ENCODE measurements at regions not wholly inside any gene's neighbourhood (a gene's known extent, or its start where the extent isn't known, plus 50 kb on each side); places are given as distances from the start of the nearest gene placed in this dataset.

DNA sequence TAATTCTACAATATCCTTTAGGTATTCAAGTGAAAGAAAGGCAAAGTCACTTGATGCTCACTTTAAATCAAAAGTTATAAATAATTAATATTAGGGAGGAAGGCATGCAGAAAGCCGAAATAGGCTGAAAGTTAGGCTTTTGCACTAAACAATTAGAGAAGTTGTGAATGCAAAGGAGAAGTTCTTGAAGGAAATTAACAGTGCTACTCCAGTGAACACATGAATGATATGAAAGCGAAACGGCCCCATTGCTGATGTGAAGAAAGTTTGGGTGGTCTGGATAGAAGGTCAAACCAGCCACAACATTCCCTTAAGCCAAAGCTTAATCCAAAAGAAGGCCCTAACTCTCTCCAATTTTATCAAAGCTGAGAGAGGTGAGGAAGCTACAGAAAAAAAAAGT lies 103.1 kb upstream of the CXCR4 start:
- POLR2A ChIA-PET = no interaction called here

DNA sequence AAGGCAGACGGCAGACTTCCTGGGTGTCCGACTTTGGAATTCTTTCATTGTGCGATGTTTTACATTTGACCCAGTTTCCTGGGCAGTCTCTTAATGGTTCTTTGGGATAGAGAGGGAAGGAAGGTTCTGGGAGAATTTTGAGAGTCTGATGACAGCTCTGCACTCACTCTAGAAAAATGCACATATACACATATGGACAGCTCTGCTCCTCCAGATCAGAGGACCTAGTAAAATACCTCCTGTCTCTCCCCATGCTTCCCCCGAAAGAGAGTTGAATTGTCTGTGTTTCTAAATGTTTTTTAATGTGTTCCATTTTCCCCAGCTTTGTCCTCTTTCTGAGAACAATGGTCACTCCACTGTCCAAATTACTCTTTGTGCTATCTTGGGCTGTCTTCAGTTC lies 102.0 kb upstream of the CXCR4 start:
- no peaks in the 10 kb centered on the region for H3K9me3 ChIP-seq (ENCODE audit: control insufficient read depth, insufficient read depth, low read depth, low read length)
- no peak for TF ChIP-seq ZBTB7A (tag by site-specific recombination; IDR thresholded peaks at IDR 0.05; ENCODE audit: low read depth)
- TF ChIP-seq, protein P1, sequence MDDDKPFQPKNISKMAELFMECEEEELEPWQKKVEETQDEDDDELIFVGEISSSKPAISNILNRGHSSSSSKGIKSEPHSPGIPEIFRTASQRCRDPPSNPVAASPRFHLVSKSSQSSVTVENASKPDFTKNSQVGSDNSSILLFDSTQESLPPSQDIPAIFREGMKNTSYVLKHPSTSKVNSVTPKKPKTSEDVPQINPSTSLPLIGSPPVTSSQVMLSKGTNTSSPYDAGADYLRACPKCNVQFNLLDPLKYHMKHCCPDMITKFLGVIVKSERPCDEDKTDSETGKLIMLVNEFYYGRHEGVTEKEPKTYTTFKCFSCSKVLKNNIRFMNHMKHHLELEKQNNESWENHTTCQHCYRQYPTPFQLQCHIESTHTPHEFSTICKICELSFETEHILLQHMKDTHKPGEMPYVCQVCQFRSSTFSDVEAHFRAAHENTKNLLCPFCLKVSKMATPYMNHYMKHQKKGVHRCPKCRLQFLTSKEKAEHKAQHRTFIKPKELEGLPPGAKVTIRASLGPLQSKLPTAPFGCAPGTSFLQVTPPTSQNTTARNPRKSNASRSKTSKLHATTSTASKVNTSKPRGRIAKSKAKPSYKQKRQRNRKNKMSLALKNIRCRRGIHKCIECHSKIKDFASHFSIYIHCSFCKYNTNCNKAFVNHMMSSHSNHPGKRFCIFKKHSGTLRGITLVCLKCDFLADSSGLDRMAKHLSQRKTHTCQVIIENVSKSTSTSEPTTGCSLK (tag by site-specific recombination; IDR thresholded peaks at IDR 0.05) = no peak
- TF ChIP-seq, protein P2, sequence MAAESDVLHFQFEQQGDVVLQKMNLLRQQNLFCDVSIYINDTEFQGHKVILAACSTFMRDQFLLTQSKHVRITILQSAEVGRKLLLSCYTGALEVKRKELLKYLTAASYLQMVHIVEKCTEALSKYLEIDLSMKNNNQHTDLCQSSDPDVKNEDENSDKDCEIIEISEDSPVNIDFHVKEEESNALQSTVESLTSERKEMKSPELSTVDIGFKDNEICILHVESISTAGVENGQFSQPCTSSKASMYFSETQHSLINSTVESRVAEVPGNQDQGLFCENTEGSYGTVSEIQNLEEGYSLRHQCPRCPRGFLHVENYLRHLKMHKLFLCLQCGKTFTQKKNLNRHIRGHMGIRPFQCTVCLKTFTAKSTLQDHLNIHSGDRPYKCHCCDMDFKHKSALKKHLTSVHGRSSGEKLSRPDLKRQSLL (tag by site-specific recombination; IDR thresholded peaks at IDR 0.05) = no peak
- TF ChIP-seq ZNF184 (tag by site-specific recombination; IDR thresholded peaks at IDR 0.05) = no peak
- no peak for TF ChIP-seq ZNF768 (tag by site-specific recombination; IDR thresholded peaks at IDR 0.05)
- TF ChIP-seq, protein P3, sequence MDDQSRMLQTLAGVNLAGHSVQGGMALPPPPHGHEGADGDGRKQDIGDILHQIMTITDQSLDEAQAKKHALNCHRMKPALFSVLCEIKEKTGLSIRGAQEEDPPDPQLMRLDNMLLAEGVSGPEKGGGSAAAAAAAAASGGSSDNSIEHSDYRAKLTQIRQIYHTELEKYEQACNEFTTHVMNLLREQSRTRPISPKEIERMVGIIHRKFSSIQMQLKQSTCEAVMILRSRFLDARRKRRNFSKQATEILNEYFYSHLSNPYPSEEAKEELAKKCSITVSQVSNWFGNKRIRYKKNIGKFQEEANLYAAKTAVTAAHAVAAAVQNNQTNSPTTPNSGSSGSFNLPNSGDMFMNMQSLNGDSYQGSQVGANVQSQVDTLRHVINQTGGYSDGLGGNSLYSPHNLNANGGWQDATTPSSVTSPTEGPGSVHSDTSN (CRISPR knock-in tag; IDR thresholded peaks at IDR 0.05) = no peak
- TF ChIP-seq ZNF548 (tag by site-specific recombination; IDR thresholded peaks at IDR 0.05) = no peak
- TF ChIP-seq ZNF596 (tag by site-specific recombination; IDR thresholded peaks at IDR 0.05) = no peak
- TF ChIP-seq, protein P4, sequence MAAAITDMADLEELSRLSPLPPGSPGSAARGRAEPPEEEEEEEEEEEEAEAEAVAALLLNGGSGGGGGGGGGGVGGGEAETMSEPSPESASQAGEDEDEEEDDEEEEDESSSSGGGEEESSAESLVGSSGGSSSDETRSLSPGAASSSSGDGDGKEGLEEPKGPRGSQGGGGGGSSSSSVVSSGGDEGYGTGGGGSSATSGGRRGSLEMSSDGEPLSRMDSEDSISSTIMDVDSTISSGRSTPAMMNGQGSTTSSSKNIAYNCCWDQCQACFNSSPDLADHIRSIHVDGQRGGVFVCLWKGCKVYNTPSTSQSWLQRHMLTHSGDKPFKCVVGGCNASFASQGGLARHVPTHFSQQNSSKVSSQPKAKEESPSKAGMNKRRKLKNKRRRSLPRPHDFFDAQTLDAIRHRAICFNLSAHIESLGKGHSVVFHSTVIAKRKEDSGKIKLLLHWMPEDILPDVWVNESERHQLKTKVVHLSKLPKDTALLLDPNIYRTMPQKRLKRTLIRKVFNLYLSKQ (tag by site-specific recombination; IDR thresholded peaks at IDR 0.05; ENCODE audit: borderline replicate concordance) = no peak
- TF ChIP-seq ZNF626 (tag by site-specific recombination; IDR thresholded peaks at IDR 0.05) = no peak
- no peak for TF ChIP-seq OSR2 (tag by site-specific recombination; IDR thresholded peaks at IDR 0.05)
- POLR2A ChIA-PET = no interaction called here
- no peak overlapping the region for H3K4me3 ChIP-seq (ENCODE audit: low read depth, low read length)
- no peak overlapping the region for H3K27ac ChIP-seq (ENCODE audit: extremely low read depth, low read depth, low read length)
- CTCF ChIA-PET = interaction anchor here (0.9 kb wide), 1 partner anchor 11 kb away, joined by 3 read pairs; no protein-coding TSS in a partner anchor
- H3K36me3 ChIP-seq (ENCODE audit: control insufficient read depth in 2 of 2, insufficient read depth in 1 of 2, low read length in 2 of 2) = no peaks in the 10 kb centered on the region
- H3K4me1 ChIP-seq (ENCODE audit: control insufficient read depth, insufficient read depth, low read length) = no peaks in the 10 kb centered on the region

More for the DNA sequence above, 103.1 kb upstream of the CXCR4 start:
- H3K36me3 ChIP-seq (ENCODE audit: control insufficient read depth in 2 of 2, insufficient read depth in 1 of 2, low read length in 2 of 2) = no peaks in the 10 kb centered on the region
- H3K27ac ChIP-seq (ENCODE audit: extremely low read depth, low read depth, low read length) = no peak overlapping the region
- CTCF ChIA-PET = no interaction called here
- TF ChIP-seq, protein P2 (tag by site-specific recombination; IDR thresholded peaks at IDR 0.05) = no peak
- no peak for TF ChIP-seq ZNF610 (tag by site-specific recombination; IDR thresholded peaks at IDR 0.05; ENCODE audit: borderline replicate concordance)
- TF ChIP-seq ZBTB21 (tag by site-specific recombination; IDR thresholded peaks at IDR 0.05) = no peak
- TF ChIP-seq, protein P5, sequence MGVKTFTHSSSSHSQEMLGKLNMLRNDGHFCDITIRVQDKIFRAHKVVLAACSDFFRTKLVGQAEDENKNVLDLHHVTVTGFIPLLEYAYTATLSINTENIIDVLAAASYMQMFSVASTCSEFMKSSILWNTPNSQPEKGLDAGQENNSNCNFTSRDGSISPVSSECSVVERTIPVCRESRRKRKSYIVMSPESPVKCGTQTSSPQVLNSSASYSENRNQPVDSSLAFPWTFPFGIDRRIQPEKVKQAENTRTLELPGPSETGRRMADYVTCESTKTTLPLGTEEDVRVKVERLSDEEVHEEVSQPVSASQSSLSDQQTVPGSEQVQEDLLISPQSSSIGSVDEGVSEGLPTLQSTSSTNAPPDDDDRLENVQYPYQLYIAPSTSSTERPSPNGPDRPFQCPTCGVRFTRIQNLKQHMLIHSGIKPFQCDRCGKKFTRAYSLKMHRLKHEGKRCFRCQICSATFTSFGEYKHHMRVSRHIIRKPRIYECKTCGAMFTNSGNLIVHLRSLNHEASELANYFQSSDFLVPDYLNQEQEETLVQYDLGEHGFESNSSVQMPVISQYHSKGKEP (tag by site-specific recombination; IDR thresholded peaks at IDR 0.05) = no peak
- TF ChIP-seq ZNF837 (tag by site-specific recombination; IDR thresholded peaks at IDR 0.05) = no peak
- no peak for TF ChIP-seq ZNF48 (tag by site-specific recombination; IDR thresholded peaks at IDR 0.05)
- no peak for TF ChIP-seq ZFP3 (tag by site-specific recombination; IDR thresholded peaks at IDR 0.05; ENCODE audit: low read depth)
- no peak for TF ChIP-seq ZNF394 (tag by site-specific recombination; IDR thresholded peaks at IDR 0.05; ENCODE audit: borderline replicate concordance)
- H3K4me3 ChIP-seq (ENCODE audit: low read depth, low read length) = no peak overlapping the region
- H3K4me1 ChIP-seq (ENCODE audit: control insufficient read depth, insufficient read depth, low read length) = no peaks in the 10 kb centered on the region
- no peaks in the 10 kb centered on the region for H3K9me3 ChIP-seq (ENCODE audit: control insufficient read depth, insufficient read depth, low read depth, low read length)
